GM21825 (cell line): ENCODE measurements at regions not wholly inside any gene's neighbourhood (a gene's known extent, or its start where the extent isn't known, plus 50 kb on each side); places are given as distances from the start of the nearest gene placed in this dataset.
"Not testable (repeated sequence)": the region's sequence is repeated elsewhere in the genome, so short reads cannot be mapped to it uniquely, and the experiment has no call there.

Experiments
- ATAC-seq: cut with Tn5 transposase; IDR thresholded peaks from one replicate; pipeline ENCODE4 v1.9.1; 2021; ENCODE audit warnings: mild to moderate bottlenecking, moderate library complexity; ENCODE audit not compliant: unreplicated experiment

DNA sequence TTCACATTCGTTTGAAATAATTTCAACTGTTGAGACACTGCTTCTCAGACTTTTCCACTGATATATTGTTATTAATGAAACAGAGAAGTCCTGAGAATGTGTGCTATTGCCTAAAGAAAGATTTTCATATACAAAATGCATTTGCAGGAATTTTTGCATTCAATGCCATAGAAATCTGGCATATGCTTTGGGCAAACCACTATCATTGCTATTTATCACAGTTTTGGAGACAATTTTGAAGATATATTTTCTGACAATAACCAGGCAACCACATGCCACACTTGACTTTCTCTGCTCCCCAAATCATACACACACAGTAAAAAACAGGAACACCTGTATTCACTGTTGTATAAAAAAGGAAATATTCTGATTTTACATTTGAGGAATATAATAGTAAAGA is 1303.7 kb upstream of the IGFBP7 start:
- no peak for ATAC-seq

GRCh38 chr4:58411904-58412303 is 1301.7 kb upstream of the IGFBP7 start:
- no peak for ATAC-seq

DNA sequence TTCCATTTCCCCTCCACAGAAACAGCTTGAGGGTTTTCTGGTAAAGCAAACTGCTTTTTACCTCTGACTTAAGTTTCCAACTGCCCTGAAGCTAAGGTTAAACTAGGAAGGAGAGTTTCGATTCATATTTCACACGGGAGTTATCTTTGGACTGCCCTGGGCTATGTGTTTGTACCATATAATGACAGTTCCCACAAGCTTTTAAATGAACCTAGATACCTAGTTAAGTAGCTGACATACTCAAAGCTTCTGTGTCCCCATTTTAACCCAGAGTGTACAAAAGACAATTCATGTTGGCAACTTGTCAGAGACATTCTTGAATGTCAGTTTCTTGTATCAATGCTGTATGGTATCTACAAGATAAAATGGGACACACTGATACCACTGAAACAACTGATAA is 1296.6 kb upstream of the IGFBP7 start:
- ATAC-seq, result no peak

- no peak for ATAC-seq
These were observed 1258.0 kb upstream of the IGFBP7 start for GRCh38 chr4:58368221-58368620.

GRCh38 chr4:58360354-58361133 is 1250.4 kb upstream of the IGFBP7 start:
- no peak for ATAC-seq

- ATAC-seq, result no peak
These were observed 1249.4 kb upstream of the IGFBP7 start for GRCh38 chr4:58359590-58359989.

DNA sequence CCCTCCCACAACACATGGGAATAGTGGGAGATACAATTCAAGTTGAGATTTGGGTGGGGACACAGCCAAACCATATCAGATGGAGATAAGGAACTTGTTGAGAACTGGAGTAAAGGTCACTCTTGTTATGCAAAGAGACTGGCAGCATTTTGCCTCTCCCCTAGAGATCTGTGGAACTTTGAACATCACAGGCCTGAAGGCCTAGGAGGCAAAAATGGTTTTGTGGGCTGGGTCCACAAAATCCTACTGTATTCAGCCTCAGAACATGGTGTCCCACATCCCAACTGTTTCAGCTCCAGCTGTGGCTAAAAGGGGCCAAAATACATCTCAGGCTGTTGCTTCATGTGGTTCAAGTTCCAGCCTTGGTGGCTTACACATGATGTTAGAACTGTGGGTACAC is 1247.8 kb upstream of the IGFBP7 start:
- no peak for ATAC-seq

GRCh38 chr4:58325070-58325469 is 1214.9 kb upstream of the IGFBP7 start:
- ATAC-seq, result no peak

GRCh38 chr4:58313444-58313843 is 1203.3 kb upstream of the IGFBP7 start:
- ATAC-seq, result no peak

- ATAC-seq, result no peak
These were observed 1193.3 kb upstream of the IGFBP7 start for GRCh38 chr4:58303456-58303855.

DNA sequence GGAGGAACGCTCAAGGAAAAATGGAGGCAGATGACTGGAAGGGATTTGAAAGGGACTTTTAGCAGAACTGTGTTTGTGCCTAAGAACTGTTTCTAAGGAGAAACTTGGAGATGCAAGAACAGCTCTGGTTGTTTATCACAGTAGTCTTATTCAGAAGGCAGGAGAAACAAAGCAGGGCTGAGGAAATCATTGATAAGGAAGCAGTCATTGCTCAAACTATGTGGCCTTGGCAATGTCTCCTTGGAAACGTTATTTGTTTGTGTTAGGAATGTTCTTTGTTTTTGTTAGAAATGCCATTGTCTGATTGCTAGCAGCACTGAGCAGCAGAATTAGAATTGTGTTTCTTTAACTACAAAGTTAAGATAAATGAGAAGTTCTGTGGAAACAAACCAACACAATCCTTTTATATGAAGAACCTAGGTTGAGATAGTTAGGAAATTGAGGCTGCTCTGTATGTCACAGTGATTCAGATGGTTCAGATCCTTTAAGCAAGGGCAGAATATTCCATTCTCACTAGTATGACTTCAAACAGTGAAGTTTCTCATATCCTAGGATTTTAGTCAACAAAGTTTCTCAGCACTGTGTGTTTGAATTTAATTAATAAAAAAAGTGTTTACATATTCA is 1191.3 kb upstream of the IGFBP7 start:
- ATAC-seq, result no peak

DNA sequence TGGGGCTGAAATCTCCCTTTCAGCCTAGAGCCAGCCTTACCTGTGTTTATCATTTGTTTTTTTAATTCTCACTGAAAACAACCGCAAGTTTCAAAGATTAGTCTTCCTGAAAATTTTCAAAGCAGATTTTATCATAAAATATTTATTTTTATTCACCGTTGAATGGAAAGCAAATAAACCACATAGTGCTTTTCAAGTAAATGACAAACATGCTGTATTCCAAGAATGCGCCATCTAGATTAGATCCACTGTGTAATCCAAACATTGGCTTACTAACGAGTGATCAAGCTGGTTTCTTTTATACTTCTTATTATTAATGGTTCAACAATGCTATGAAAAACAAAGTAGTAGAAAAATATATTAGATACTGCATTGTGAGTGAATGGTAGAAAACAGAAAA is 1176.2 kb upstream of the IGFBP7 start:
- ATAC-seq, result no peak

DNA sequence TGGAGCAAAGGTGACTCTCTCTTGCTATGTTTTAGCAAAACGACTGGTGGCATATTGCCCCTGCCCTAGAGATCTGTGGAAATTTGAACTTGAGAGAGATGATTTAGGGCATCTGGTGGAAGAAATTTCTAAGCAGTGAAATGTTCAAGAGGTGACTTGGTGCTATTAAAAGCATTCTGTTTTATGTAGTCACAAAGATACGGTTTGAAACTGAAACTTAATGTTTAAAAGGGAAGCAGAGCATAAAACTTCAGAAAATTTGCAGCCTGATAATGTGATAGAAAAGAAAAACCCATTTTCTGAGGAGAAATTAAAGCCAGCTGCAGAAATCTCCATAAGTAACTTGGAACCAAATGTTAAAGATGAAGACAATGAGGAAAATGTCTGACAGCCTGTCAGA is 1170.7 kb upstream of the IGFBP7 start:
- ATAC-seq, result not testable (repeated sequence)

DNA sequence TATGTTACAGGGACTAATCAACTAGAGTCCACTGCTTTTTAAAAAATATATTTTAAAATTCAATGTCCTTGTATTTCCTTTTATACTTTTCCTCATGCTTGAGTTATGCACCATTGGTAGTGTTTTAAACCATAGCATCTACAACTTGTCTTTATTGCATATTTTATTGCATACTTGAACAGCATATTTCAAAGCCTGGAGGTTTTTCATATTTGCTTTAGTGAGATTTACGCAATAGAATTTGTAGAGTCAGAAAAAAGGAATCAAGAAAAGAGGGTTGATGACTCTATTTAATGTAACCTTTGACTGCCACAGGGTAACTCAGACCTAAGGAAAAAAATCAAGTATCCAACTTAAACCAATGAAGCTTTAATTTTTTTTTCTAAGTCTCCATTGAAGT is 1165.7 kb upstream of the IGFBP7 start:
- no peak for ATAC-seq

DNA sequence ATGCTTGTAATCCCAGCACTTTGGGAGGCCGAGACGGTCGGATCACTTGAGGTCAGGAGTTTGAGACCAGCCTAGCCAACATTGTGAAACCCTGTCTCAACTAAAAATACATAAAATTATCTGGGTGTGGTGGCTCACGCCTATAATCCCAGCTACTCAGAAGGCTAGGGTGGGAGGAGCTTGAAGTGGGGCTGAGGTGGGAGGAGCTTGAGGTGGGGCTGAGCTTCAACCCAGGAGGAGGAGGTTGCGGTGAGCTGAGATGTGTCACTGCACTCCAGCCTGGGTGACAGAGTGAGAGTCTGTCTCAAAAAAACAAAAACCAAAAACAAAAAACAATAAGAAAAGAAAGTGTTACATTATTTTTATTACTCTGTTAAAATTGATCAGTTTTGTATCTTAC is 1164.4 kb upstream of the IGFBP7 start:
- no peak for ATAC-seq

DNA sequence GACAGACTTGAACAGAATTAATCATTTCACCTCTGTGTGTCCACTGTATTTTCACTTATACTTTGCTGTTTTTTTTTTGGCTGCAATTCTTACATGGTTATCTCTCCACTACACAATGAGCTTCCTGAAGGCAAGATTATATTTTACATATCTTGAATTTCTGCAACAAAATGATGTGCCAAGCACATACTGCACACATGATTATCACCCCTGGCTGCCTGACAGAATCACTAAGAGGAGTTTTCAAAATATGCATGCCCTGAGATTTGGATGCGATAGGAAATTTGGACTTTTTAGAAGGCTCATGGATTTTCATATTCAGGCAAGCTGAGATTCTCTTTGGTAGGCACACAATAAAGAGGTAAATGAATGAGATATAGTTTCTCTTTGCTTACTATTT is 1162.1 kb upstream of the IGFBP7 start:
- ATAC-seq, result no peak

- ATAC-seq, result no peak
These were observed 1155.5 kb upstream of the IGFBP7 start for GRCh38 chr4:58265734-58266133.

DNA sequence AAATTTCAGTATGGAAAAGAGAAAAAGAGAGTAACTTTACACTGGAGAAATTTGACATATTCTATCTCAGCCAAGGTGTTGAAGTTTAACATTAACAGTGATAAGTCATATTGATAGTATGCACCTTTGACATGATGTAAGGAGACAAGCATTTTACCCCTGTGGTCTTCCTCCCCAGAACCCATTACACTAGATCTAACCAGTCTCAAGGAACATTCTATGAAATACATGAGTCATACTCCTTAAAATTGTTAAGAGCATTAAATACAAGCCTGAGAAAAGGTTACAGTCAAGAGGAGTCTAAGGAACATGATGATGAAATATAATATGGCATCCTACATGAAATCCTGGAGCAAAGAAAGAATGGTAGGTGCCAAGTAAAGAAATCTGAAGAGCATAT is 1151.3 kb upstream of the IGFBP7 start:
- no peak for ATAC-seq

DNA sequence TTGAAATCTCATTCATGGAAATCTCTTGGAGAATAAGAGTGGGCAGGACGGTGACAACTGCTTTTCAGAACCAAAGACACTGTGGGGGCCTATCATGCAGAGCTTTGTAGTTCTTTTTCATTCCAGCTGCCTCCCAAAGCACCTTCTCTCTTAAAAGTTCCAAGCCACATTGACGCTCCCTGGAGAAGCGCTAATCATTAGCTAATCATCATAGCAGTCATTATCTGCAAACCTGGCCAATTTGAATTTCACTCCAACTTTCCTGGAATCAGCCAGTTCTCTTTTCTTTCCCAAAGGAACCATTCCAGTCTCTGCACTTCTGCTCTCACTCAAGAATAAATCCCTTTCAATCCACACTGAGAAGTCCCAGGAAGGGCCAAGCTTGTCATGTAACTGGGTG is 1144.1 kb upstream of the IGFBP7 start:
- ATAC-seq, result no peak

GRCh38 chr4:58252656-58253055 is 1142.5 kb upstream of the IGFBP7 start:
- ATAC-seq, result no peak

DNA sequence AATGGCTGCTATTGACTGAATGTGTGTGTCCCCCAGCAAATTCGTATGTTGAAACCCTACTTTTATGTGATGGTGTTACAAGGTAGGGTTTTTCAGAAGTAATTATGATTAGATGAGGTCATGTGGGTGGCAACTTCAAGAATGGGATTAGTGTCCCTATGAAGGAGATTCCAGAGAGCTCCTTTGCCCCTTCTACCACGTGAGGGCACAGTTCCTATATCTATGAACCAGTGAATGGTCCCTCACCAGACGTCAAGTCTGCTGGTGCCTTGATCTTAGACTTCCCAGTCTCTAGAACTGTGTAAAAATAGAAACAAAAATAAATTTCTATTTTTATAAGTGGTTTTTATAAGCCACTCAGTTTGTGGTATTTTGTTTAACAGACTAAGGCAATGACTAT is 1137.6 kb upstream of the IGFBP7 start:
- ATAC-seq, result no peak

DNA sequence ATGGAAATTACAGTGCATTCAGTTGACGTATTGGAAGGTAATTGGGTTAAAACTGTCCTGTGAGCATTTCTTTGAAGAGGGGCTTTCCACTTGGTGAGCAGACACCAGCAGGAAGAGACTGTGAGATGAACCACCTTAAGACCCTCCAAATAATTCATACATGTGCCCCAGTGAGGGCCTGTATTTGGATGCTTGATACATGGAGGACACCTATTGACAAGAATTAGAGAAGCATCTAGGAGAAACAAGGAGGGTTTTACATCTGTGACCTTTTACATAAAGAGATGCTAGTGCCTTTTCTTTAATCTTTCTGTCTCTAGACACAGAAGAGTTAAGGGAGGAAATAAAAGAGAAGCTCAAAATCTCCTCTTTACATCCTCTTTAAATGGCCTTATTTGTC is 1115.3 kb upstream of the IGFBP7 start:
- no peak for ATAC-seq

- ATAC-seq, result no peak
These were observed 1109.0 kb upstream of the IGFBP7 start for GRCh38 chr4:58219179-58219578.
